Astrocyte of the spinal cord (primary cell): ENCODE measurements at regions not wholly inside any gene's neighbourhood (a gene's known extent, or its start where the extent isn't known, plus 50 kb on each side); places are given as distances from the start of the nearest gene placed in this dataset.

Source experiments
- DNase-seq: peaks from one replicate; pipeline ENCODE4 v3.0.0; 2011; ENCODE audit warnings: low read depth, low spot score
- H3K4me3 ChIP-seq: 2 replicates; pipeline ENCODE4 v1.5.1; 2011; ENCODE audit warnings: low read depth, mild to moderate bottlenecking, low read length, moderate library complexity
- in situ Hi-C: cut with HindIII; loops from 2 replicates; pipeline ENCODE4 v1.10.0; 2017; ENCODE audit warnings: low sequenced_read_pairs
- TF ChIP-seq, protein P1 (sequence below): IDR thresholded peaks from 2 replicates; pipeline ENCODE4 v1.5.1; 2012; ENCODE audit warnings: low read depth, mild to moderate bottlenecking, low read length, inconsistent platforms

DNA sequence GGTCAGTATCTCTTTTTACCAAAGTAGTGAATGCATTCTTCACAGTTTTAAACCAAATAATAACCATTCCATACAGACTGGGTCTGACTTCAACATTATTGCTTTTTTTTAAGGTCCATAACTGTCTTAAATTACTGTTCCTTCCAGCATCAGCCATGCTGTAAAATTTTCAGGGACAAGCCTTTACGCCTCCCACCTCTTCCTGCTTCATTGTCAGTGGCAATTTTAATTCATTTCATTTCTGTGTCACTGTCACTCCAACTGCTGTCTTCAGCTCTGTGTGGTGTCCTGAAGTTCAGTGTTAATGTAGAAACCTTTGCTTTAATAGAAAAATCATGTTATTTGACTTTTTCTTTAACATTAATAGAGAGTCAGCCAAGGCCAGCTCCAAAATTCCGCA, 365.6 kb upstream of the PTBP2 start:
- DNase-seq = no peak
- TF ChIP-seq, protein P1, sequence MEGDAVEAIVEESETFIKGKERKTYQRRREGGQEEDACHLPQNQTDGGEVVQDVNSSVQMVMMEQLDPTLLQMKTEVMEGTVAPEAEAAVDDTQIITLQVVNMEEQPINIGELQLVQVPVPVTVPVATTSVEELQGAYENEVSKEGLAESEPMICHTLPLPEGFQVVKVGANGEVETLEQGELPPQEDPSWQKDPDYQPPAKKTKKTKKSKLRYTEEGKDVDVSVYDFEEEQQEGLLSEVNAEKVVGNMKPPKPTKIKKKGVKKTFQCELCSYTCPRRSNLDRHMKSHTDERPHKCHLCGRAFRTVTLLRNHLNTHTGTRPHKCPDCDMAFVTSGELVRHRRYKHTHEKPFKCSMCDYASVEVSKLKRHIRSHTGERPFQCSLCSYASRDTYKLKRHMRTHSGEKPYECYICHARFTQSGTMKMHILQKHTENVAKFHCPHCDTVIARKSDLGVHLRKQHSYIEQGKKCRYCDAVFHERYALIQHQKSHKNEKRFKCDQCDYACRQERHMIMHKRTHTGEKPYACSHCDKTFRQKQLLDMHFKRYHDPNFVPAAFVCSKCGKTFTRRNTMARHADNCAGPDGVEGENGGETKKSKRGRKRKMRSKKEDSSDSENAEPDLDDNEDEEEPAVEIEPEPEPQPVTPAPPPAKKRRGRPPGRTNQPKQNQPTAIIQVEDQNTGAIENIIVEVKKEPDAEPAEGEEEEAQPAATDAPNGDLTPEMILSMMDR = no peak
- in situ Hi-C loops = no loop called here
- H3K4me3 ChIP-seq = no peak overlapping the region

- TF ChIP-seq, protein P1 = no peak
- no peak for DNase-seq
- in situ Hi-C loops = no loop called here
- no peak overlapping the region for H3K4me3 ChIP-seq
Measured at GRCh38 chr1:96357141-96357765, 364.3 kb upstream of the PTBP2 start.

DNA sequence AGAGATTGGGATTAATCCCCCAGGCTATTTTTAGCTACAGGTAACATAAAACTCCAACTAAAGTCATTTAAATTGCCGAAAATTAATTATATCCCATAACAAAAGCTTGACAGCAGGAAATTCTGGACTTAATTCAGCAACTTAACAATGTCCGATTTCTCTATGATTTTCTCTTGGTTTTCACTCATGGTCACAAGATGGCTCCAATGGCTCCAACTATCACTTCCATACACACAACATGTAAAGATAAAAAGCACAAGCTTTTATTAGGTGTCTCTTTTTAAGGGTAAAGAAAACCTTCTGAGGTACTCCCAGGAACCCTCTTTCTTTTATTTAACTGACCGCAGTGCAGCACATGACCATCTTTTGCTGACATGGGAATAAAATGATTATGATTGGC, 363.5 kb upstream of the PTBP2 start:
- no peak for DNase-seq
- TF ChIP-seq, protein P1 = no peak
- in situ Hi-C loops = no loop called here
- H3K4me3 ChIP-seq = no peak overlapping the region

DNA sequence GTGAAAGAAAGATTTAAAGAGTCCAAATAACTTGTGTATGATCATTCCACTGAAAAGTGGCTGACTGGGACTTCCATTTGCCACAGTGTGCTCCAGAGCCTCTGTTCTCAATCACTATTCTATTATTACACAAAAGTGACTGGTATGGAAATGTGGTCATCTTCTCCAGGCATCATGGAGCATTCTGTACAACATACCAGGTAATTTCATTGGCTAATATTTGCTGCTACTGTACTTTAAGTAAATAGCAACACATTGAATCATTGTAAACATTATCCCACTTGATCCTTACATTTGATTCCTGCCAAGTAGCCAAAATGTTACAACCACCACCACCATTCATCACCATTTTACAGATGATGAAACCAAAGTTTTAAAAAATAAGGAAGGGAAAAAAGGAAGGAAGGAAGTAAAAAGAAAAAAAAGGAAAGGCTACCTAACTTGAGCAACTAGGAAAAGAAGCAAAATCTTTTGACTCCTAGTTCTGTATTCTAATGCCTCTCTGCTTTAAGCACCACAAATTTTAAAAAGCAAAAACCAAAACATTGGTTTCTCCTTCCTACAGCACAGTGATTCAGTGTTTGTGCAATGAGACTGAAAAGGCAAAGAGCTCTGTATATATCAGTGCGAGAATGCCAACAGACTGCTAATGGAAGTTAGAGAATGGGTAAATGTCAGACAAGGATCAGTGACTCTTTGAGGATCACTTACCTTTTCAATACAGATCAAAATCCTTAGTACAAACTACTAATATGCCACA, 361.4 kb upstream of the PTBP2 start:
- no peak overlapping the region for H3K4me3 ChIP-seq
- peak; percentile 20 for DNase-seq
- TF ChIP-seq, protein P1 = no peak
- in situ Hi-C loops = no loop called here

DNA sequence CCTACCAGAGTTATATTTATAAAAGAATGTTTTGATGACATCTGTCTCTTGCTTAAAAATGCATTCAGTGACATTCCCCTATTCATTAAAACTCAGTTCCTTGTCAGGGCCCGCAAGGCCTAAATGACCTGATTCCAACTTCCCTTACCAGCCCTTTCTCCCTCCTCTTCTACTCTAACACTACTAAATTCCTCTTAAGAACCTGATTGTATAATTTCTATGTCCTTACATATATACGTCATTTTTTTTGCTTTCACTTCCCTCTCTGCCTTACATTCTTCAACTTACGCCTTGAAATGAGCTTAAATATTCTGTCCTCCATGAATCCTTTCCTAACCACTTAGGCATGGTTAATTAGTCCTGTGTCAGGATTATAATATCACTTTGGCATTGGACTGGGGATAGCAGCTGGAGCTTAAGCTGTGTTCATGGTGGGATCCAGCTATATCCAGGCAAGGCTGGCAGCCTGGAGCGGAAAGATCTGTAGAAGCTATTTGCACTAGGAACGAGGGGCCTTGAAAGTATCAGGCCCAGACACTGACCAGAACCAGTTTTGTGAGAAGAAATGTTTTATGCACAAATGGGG, 360.2 kb upstream of the PTBP2 start:
- in situ Hi-C loops = no loop called here
- no peak overlapping the region for H3K4me3 ChIP-seq
- TF ChIP-seq, protein P1 = no peak
- DNase-seq = no peak

DNA sequence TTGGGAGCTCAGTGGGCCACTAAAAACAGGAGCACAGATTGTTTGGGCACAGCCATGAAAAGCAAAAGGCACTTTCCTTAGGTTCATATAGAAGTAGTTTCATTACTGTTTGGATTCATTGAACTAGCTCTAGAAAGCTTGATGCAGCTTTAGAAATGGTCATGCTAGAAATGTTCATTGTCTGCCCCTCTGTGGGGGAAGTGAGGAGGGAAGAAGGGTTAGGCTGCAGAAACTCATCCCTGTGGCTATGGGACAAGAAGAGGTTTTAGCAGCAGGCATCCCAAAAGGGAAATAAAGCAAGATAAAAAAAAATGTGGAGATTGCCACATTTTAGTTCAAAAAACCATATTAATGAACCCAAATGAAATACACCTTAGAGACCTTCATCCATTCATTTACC, 359.6 kb upstream of the PTBP2 start:
- TF ChIP-seq, protein P1 = no peak
- peak; percentile 29 for DNase-seq
- no peak overlapping the region for H3K4me3 ChIP-seq
- in situ Hi-C loops = no loop called here
